Neural cell (in vitro differentiated cells): ENCODE measurements at regions not wholly inside any gene's neighbourhood (a gene's known extent, or its start where the extent isn't known, plus 50 kb on each side); places are given as distances from the start of the nearest gene placed in this dataset.

Experiments
- POLR2AphosphoS5 ChIP-seq: IDR thresholded peaks from 2 replicates; pipeline ENCODE4 v1.6.1; 2012
- TF ChIP-seq, protein P1 (sequence below): fragments of 450-650 bp; IDR thresholded peaks from 2 replicates; pipeline ENCODE4 v1.5.1; 2014; ENCODE audit warnings: antibody characterized with exemption, mild to moderate bottlenecking, moderate library complexity; ENCODE audit not compliant: poor library complexity, severe bottlenecking

DNA sequence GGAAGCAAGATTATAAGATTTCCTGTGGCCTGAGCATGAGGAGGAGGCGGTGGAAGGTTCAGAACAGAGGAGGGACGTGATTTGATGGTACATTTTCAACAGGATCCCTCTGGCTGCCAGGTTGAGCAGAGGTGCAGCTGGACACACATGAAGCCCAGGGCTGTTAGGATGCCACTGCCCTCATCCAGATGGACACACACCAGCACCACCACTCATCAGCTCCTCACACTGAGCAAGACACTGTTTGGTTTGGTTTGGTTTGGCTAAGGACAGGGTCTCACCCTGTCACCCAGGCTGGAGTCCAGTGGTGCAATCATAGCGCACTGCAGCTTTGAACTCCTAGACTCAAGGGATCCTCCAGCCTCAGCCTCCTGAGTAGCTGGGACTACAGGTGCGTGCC, 402.6 kb upstream of the C16orf82 start:
- TF ChIP-seq, protein P1, sequence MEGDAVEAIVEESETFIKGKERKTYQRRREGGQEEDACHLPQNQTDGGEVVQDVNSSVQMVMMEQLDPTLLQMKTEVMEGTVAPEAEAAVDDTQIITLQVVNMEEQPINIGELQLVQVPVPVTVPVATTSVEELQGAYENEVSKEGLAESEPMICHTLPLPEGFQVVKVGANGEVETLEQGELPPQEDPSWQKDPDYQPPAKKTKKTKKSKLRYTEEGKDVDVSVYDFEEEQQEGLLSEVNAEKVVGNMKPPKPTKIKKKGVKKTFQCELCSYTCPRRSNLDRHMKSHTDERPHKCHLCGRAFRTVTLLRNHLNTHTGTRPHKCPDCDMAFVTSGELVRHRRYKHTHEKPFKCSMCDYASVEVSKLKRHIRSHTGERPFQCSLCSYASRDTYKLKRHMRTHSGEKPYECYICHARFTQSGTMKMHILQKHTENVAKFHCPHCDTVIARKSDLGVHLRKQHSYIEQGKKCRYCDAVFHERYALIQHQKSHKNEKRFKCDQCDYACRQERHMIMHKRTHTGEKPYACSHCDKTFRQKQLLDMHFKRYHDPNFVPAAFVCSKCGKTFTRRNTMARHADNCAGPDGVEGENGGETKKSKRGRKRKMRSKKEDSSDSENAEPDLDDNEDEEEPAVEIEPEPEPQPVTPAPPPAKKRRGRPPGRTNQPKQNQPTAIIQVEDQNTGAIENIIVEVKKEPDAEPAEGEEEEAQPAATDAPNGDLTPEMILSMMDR, result no peak
- no peak for TF ChIP-seq POLR2AphosphoS5
